ENCODE measurements at regions not wholly inside any gene's neighbourhood (a gene's known extent, or its start where the extent isn't known, plus 50 kb on each side); places are given as distances from the start of the nearest gene placed in this dataset.

GRCh38 chr13:91042870-91043269, 304.6 kb upstream of the MIR17HG start:
- no peak for DNase-seq
- TF ChIP-seq CTCF (IDR thresholded peaks at IDR 0.05; ENCODE audit: partially characterized antibody, unreplicated experiment) = no peak
- Mint-ChIP-seq H3K4me3 (ENCODE audit: unreplicated experiment) (no peak overlapping the region), H3K27me3 (ENCODE audit: unreplicated experiment) (no peaks in the 10 kb centered on the region), H3K27ac (ENCODE audit: unreplicated experiment) (no peak overlapping the region), H3K4me1 (ENCODE audit: low read depth, unreplicated experiment) (no peaks in the 10 kb centered on the region), H3K9me3 (ENCODE audit: unreplicated experiment) (no peaks in the 10 kb centered on the region), H3K36me3 (ENCODE audit: unreplicated experiment) (no peaks in the 10 kb centered on the region)

- Mint-ChIP-seq H3K27ac (ENCODE audit: unreplicated experiment) (no peak overlapping the region), H3K27me3 (ENCODE audit: unreplicated experiment) (no peaks in the 10 kb centered on the region), H3K36me3 (ENCODE audit: unreplicated experiment) (no peaks in the 10 kb centered on the region), H3K4me3 (ENCODE audit: unreplicated experiment) (no peak overlapping the region), H3K9me3 (ENCODE audit: unreplicated experiment) (no peaks in the 10 kb centered on the region), H3K4me1 (ENCODE audit: low read depth, unreplicated experiment) (no peaks in the 10 kb centered on the region)
- DNase-seq = no peak
- TF ChIP-seq CTCF (IDR thresholded peaks at IDR 0.05; ENCODE audit: partially characterized antibody, unreplicated experiment) = no peak
Observed at GRCh38 chr13:91045351-91046034, 302.0 kb upstream of the MIR17HG start.

GRCh38 chr13:91046715-91047327, 300.7 kb upstream of the MIR17HG start:
- H3K4me3 Mint-ChIP-seq (ENCODE audit: unreplicated experiment) = no peak overlapping the region
- no peak for DNase-seq
- TF ChIP-seq CTCF (IDR thresholded peaks at IDR 0.05; ENCODE audit: partially characterized antibody, unreplicated experiment) = no peak
- H3K9me3 Mint-ChIP-seq (ENCODE audit: unreplicated experiment) = no peaks in the 10 kb centered on the region
- no peaks in the 10 kb centered on the region for H3K27me3 Mint-ChIP-seq (ENCODE audit: unreplicated experiment)
- no peaks in the 10 kb centered on the region for H3K4me1 Mint-ChIP-seq (ENCODE audit: low read depth, unreplicated experiment)
- H3K27ac Mint-ChIP-seq (ENCODE audit: unreplicated experiment) = no peak overlapping the region
- H3K36me3 Mint-ChIP-seq (ENCODE audit: unreplicated experiment) = no peaks in the 10 kb centered on the region

GRCh38 chr13:91050970-91051369, 296.5 kb upstream of the MIR17HG start:
- Mint-ChIP-seq H3K27ac (ENCODE audit: unreplicated experiment) (no peak overlapping the region), H3K4me1 (ENCODE audit: low read depth, unreplicated experiment) (peaks cover 6% of the 10 kb centered on the region), H3K27me3 (ENCODE audit: unreplicated experiment) (no peaks in the 10 kb centered on the region), H3K4me3 (ENCODE audit: unreplicated experiment) (no peak overlapping the region), H3K9me3 (ENCODE audit: unreplicated experiment) (no peaks in the 10 kb centered on the region), H3K36me3 (ENCODE audit: unreplicated experiment) (no peaks in the 10 kb centered on the region)
- no peak for DNase-seq
- no peak for TF ChIP-seq CTCF (IDR thresholded peaks at IDR 0.05; ENCODE audit: partially characterized antibody, unreplicated experiment)

GRCh38 chr13:91052876-91053275, 294.6 kb upstream of the MIR17HG start:
- H3K27me3 Mint-ChIP-seq (ENCODE audit: unreplicated experiment) = no peaks in the 10 kb centered on the region
- DNase-seq = no peak
- H3K27ac Mint-ChIP-seq (ENCODE audit: unreplicated experiment) = no peak overlapping the region
- H3K36me3 Mint-ChIP-seq (ENCODE audit: unreplicated experiment) = no peaks in the 10 kb centered on the region
- peaks cover 6% of the 10 kb centered on the region for H3K4me1 Mint-ChIP-seq (ENCODE audit: low read depth, unreplicated experiment)
- no peak overlapping the region for H3K4me3 Mint-ChIP-seq (ENCODE audit: unreplicated experiment)
- no peaks in the 10 kb centered on the region for H3K9me3 Mint-ChIP-seq (ENCODE audit: unreplicated experiment)
- no peak for TF ChIP-seq CTCF (IDR thresholded peaks at IDR 0.05; ENCODE audit: partially characterized antibody, unreplicated experiment)
